HEK293 (cell line): ENCODE measurements at regions not wholly inside any gene's neighbourhood (a gene's known extent, or its start where the extent isn't known, plus 50 kb on each side); places are given as distances from the start of the nearest gene placed in this dataset.

Source experiments
- ZNF114 ChIP-seq: fragments of 450-650 bp; formaldehyde crosslinking; IDR thresholded peaks from 2 replicates; pipeline ENCODE4 v1.5.0; 2017; ENCODE audit warnings: missing biosample characterization, missing genetic modification characterization
- TF ChIP-seq, protein P1 (sequence below): fragments of 450-650 bp; formaldehyde crosslinking; IDR thresholded peaks from 2 replicates; pipeline ENCODE4 v1.5.1; 2016; ENCODE audit warnings: missing biosample characterization, missing genetic modification characterization, borderline replicate concordance

GRCh38 chr7:136657482-136657921 is 210.9 kb upstream of the CHRM2 start:
- TF ChIP-seq, protein P1, sequence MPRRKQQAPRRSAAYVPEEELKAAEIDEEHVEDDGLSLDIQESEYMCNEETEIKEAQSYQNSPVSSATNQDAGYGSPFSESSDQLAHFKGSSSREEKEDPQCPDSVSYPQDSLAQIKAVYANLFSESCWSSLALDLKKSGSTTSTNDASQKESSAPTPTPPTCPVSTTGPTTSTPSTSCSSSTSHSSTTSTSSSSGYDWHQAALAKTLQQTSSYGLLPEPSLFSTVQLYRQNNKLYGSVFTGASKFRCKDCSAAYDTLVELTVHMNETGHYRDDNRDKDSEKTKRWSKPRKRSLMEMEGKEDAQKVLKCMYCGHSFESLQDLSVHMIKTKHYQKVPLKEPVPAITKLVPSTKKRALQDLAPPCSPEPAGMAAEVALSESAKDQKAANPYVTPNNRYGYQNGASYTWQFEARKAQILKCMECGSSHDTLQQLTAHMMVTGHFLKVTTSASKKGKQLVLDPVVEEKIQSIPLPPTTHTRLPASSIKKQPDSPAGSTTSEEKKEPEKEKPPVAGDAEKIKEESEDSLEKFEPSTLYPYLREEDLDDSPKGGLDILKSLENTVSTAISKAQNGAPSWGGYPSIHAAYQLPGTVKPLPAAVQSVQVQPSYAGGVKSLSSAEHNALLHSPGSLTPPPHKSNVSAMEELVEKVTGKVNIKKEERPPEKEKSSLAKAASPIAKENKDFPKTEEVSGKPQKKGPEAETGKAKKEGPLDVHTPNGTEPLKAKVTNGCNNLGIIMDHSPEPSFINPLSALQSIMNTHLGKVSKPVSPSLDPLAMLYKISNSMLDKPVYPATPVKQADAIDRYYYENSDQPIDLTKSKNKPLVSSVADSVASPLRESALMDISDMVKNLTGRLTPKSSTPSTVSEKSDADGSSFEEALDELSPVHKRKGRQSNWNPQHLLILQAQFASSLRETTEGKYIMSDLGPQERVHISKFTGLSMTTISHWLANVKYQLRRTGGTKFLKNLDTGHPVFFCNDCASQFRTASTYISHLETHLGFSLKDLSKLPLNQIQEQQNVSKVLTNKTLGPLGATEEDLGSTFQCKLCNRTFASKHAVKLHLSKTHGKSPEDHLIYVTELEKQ (tag by site-specific recombination), result no peak
- no peak for TF ChIP-seq ZNF114 (tag by site-specific recombination)
